GM12892 (cell line): ENCODE measurements at regions not wholly inside any gene's neighbourhood (a gene's known extent, or its start where the extent isn't known, plus 50 kb on each side); places are given as distances from the start of the nearest gene placed in this dataset.

Source experiments
- POLR2A ChIP-seq: IDR thresholded peaks from 2 replicates; pipeline ENCODE4 v1.6.1; 2011; ENCODE audit warnings: low read depth, low read length, control low read depth
- TAF1 ChIP-seq: IDR thresholded peaks from 2 replicates; pipeline ENCODE4 v1.6.1; 2011; ENCODE audit warnings: low read depth, mild to moderate bottlenecking, control low read depth, low read length, borderline replicate concordance

GRCh38 chr3:27990324-27990723, 251.1 kb upstream of the CMC1 start:
- TF ChIP-seq POLR2A (no peak), TAF1 (no peak)
